HG02973 (cell line): ENCODE measurements at regions not wholly inside any gene's neighbourhood (a gene's known extent, or its start where the extent isn't known, plus 50 kb on each side); places are given as distances from the start of the nearest gene placed in this dataset.

Experiments
- ATAC-seq: cut with Tn5 transposase; IDR thresholded peaks from one replicate; pipeline ENCODE4 v1.9.1; 2021; ENCODE audit warnings: moderate library complexity; ENCODE audit not compliant: unreplicated experiment

GRCh38 chr6:66751630-66752029, 1044.6 kb upstream of the EYS start:
- no peak for ATAC-seq

DNA sequence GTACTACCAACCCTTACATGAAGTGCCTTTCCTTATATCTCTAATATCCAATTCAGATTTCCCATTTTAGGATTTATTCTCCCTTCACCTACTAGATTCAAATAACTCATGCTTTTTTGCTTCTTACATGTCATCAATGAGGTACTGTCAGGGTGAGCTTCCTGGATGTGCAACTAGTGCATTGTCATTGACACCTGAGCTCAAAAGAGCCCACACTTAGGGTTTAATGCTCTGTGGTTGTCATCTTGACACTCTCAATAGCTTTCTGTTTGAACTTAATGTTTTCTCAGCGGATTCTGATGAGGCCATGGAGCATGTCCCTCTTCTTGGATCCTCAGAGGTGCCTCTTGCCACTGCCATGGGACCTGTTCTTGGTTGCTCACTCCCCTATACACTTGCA, 1033.3 kb upstream of the EYS start:
- no peak for ATAC-seq

GRCh38 chr6:66735106-66735890, 1028.3 kb upstream of the EYS start:
- ATAC-seq = no peak

DNA sequence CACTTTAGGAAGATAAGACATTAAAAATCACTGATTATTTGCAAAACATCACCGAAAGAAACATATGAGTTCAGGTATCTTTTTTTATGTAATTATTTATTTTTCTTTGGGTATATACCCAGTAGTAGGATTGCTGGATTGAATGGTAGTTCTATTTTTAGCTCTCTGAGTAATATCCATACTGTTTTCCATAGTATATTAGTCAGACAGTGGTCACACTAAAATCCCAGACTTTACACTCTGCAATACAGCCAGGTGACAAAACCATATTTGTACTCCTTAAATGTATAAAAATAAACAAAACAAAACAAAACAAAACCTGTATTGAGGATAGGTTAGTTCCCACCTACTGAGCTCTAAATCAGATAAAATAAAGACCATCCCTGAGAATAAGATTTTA, 1024.3 kb upstream of the EYS start:
- no peak for ATAC-seq

DNA sequence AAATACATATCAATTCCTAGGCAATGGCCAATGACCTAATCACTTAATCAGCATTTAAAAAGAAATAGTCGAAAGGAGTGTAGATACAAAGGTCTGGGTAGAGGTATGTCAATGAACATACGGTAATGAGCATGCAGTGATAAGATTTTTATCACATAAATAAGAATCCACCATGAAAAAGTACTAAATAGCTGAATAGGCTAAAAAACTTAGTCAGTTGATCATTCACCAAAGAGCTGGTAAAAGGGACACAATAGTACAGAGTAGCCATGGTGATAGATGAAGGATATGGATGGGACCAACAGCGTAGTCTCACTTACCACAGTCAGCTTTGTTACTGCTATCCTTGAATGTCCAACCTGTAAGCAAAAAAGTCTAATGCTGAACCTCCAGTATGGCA, 1018.6 kb upstream of the EYS start:
- no peak for ATAC-seq

- no peak for ATAC-seq
These were observed 1010.8 kb upstream of the EYS start for GRCh38 chr6:66717801-66718200.

DNA sequence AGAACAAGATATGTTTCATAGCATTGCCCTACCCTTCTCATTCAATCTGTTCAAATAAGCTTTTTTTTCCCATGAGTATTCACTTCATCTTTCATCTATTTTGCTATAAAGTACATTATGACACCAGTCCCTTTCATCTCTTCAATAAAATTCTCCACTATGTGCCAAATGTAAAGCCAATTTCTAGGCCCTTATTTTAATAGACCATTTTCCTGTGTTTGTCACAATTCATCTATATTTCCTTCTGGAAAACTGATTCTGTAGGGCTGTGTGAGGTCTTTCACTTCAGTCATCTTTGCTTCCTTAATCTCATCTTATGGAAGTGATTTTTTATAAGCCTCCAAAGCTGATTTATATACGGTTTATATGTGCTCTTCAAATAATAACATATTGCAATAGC, 992.4 kb upstream of the EYS start:
- no peak for ATAC-seq

DNA sequence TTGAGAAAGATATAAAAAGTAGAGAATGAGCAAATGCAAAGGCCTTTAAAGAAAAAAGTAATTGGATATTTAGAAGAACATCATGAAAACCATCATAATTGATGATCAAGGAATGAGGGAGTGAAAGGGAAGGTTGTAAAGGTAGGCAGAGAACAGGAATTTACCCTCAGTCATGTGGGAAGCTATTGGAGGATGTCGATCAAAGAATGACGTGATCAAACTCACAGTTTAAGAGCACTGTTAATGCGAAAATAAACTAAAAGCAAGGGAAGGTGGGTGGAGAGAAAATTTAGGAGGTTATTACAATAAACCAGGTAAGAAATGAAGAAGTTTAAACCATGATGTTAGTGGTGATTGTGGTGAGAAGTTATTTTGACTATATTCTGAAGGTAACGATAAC, 982.6 kb upstream of the EYS start:
- no peak for ATAC-seq

DNA sequence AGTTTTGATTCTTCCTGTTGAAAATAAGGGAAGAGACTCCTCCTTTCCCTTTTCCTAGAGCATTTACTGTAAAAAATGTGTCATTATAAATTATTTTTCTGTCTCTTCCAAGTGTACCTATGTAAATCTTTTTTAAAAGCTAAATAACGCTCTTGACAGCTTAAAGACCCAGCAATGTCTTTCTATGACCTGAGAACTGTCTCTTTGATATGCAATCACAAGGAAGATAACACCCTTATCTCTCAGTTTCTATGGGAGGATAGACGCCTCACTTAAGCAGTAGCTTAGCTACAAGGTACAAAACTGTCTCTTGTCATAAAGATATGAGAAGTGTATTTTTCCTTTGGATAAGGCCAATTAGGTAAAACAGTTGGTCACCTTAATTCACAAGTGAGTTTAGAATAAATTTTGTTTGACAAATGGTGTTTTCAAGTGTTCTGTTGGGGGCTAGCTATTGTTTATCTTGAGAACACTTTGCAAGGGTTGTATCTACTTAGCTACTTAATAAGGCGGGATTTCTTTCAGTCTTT, 980.6 kb upstream of the EYS start:
- ATAC-seq = no peak

- no peak for ATAC-seq
These were observed 968.9 kb upstream of the EYS start for GRCh38 chr6:66675906-66676305.

- no peak for ATAC-seq
These were observed 957.1 kb upstream of the EYS start for GRCh38 chr6:66664112-66664511.

- no peak for ATAC-seq
These were observed 955.9 kb upstream of the EYS start for GRCh38 chr6:66662721-66663507.

GRCh38 chr6:66662196-66662595, 955.2 kb upstream of the EYS start:
- ATAC-seq = no peak

GRCh38 chr6:66655420-66655819, 948.4 kb upstream of the EYS start:
- no peak for ATAC-seq

- ATAC-seq = no peak
These were observed 931.5 kb upstream of the EYS start for GRCh38 chr6:66638518-66638917.

GRCh38 chr6:66638099-66638498, 931.1 kb upstream of the EYS start:
- ATAC-seq = no peak

DNA sequence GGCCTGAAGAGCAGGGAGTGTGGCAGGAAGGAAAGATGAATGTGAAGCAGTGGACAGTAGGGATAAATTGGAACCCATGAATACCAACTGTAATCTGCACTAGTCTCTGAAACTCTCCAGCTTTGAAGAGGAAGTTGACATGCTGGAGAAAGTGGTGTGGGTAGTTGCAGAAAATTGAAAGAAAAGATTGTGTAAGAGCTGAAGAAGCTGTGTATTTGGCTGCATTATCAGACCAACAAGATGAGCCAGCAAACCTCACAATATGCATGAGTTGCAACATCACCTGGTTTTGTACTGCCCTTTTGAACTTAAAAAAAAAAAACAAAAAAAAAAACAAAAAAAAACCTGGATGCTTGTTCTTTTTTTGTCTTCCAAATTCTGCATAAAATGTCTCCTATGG, 921.9 kb upstream of the EYS start:
- no peak for ATAC-seq

DNA sequence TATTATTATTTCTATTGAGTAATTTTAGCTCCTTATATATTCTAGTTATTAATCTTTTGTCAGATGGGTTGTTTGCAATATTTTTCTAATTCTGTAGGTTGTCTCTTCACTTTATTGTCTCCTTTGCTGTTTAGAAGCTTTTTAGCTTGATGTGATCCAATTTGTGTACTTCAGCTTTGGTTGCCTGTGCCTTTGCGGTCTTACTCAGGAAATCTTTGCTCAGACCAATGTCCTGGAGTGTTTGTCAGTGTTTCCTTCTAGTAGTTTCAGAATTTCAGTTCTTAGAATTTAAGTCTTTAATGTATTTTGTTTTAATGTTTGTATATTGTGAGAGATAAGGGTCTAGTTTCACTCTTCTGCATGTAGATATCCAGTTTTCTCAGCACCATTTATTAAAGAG, 916.0 kb upstream of the EYS start:
- ATAC-seq = no peak

GRCh38 chr6:66605971-66606370, 898.9 kb upstream of the EYS start:
- ATAC-seq = no peak

- ATAC-seq = no peak
These were observed 898.0 kb upstream of the EYS start for GRCh38 chr6:66605011-66605410.

DNA sequence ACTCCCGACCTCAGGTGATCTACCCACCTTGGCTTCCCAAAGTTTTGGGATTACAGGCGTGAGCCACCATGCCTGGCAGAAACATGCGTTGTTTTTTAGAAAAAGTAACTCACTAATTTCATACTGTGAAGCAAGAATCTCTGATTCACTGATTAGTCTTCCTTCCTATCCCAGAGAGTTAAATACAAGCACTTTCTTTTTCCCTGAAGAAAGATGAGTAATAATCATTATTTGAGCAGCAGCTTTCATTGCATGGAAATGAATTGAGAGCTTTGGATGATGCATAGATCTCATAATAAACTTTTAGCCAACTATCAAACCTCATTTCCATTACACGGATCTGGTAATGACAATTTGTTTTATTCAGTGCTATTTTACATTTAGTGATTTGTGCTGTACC, 892.5 kb upstream of the EYS start:
- no peak for ATAC-seq

DNA sequence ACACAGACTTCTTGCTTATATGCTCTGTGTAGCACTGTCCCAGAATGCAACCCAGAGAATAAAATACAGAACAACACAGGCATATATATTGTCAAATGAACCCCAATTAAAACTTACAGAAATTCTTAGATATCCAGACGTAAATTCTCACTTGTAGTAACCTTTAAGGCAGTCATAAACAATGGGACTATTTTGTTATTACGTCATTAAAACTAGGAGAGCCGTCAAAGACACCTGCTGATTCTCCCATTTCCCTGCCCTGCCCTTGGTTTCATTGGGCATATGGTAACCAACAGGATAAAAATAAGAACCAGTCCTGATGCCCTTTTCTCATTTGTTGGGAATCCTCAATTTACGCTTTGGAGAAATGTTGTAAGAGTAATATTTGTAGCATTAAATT, 871.3 kb upstream of the EYS start:
- no peak for ATAC-seq
